ENCODE measurements at regions not wholly inside any gene's neighbourhood (a gene's known extent, or its start where the extent isn't known, plus 50 kb on each side); places are given as distances from the start of the nearest gene placed in this dataset.

GRCh38 chr1:4854367-4854766 lies 200.0 kb downstream of the AJAP1 start:
- TF ChIP-seq EZH2 (IDR thresholded peaks at IDR 0.05), result no peak
- TF ChIP-seq CTCF (IDR thresholded peaks at IDR 0.05), result no peak
- no peak for TF ChIP-seq EZH2phosphoT487 (IDR thresholded peaks at IDR 0.05)

Data from neural progenitor cell (in vitro differentiated cells).